B cell (primary cell): ENCODE measurements at regions not wholly inside any gene's neighbourhood (a gene's known extent, or its start where the extent isn't known, plus 50 kb on each side); places are given as distances from the start of the nearest gene placed in this dataset.

Experiments used
- ATAC-seq: fragments of 200-7000 bp; cut with Tn5 transposase; one replicate; pipeline ENCODE4 v1.10.0; 2021; ENCODE audit warnings: low read depth, mild to moderate bottlenecking, moderate number of reproducible peaks, moderate library complexity
- CTCF ChIA-PET: fragments of 350-600 bp; sonication (Branson Sonifier 250); formaldehyde crosslinking; loops from one replicate; lab custom pipeline; 2021; ENCODE audit warnings: antibody characterized with exemption, inconsistent platforms; lab: Charles Lee
- POLR2A ChIA-PET: fragments of 350-600 bp; sonication (Branson Sonifier 250); formaldehyde crosslinking; loops from one replicate; lab custom pipeline; 2021; ENCODE audit warnings: antibody characterized with exemption; lab: Charles Lee
- DNase-seq: peaks from one replicate; pipeline ENCODE4 v3.0.0; 2013
- H2AFZ ChIP-seq: 2 replicates; pipeline ENCODE4 v1.6.1; 2012; ENCODE audit warnings: mild to moderate bottlenecking, low read depth, low read length; ENCODE audit not compliant: insufficient read depth, poor library complexity, severe bottlenecking
- H3K27ac ChIP-seq, 2 donors: 1 replicate in 1 of 2; 2 replicates in 1 of 2; pipeline ENCODE4 v1.5.1; 2012 to 2013; ENCODE audit warnings: low read length in 2 of 2, mild to moderate bottlenecking in 2 of 2, moderate library complexity in 1 of 2
- H3K27me3 ChIP-seq, 4 experiments: fragments of 200-600 bp in 1 of 4; sonication (generic) in 1 of 4; replicated peaks in 1 of 4; 1 replicate in 2 of 4; 2 replicates in 2 of 4; pipeline versions ENCODE4 v1.6.1 to v1.7.0; 2013 to 2016; ENCODE audit warnings: low read length in 3 of 4, mild to moderate bottlenecking in 2 of 4, mixed read lengths in 1 of 4, moderate library complexity in 1 of 4; ENCODE audit not compliant: insufficient read depth in 4 of 4, control insufficient read depth in 3 of 4; ENCODE audit errors: control extremely low read depth in 1 of 4
- H3K36me3 ChIP-seq, 2 experiments: replicated peaks in 1 of 2; 1 replicate in 1 of 2; 2 replicates in 1 of 2; pipeline versions ENCODE4 v1.6.1 to v1.7.1; 2013; ENCODE audit warnings: low read length in 1 of 2; ENCODE audit not compliant: insufficient read depth in 2 of 2, control insufficient read depth in 1 of 2; ENCODE audit errors: control extremely low read depth in 1 of 2, extremely low read depth in 1 of 2
- H3K4me1 ChIP-seq, 2 donors: fragments of 200-600 bp in 1 of 2; sonication (generic) in 1 of 2; 1 replicate in 1 of 2; 2 replicates in 1 of 2; pipeline versions ENCODE4 v1.5.1 to v1.6.1; 2013 to 2017; ENCODE audit warnings: low read length in 2 of 2; ENCODE audit not compliant: control insufficient read depth in 2 of 2, insufficient read depth in 2 of 2
- H3K4me2 ChIP-seq: replicated peaks from 2 replicates; pipeline ENCODE3; 2012; ENCODE audit warnings: mild to moderate bottlenecking, low read depth, low read length; ENCODE audit not compliant: poor library complexity, severe bottlenecking
- H3K4me3 ChIP-seq, 5 experiments: fragments of 200-600 bp in 1 of 5; sonication (generic) in 1 of 5; 1 replicate in 3 of 5; 2 replicates in 2 of 5; pipeline versions ENCODE4 v1.5.1 to v1.7.0; 2011 to 2016; ENCODE audit warnings: low read length in 4 of 5, mild to moderate bottlenecking in 4 of 5, low read depth in 2 of 5, control low read depth in 1 of 5, moderate library complexity in 1 of 5; ENCODE audit not compliant: insufficient read depth in 1 of 5; ENCODE audit errors: control extremely low read depth in 1 of 5, extremely low read depth in 1 of 5
- H3K79me2 ChIP-seq: fragments of 200-600 bp; sonication (generic); one replicate; pipeline ENCODE4 v1.6.0; 2016; ENCODE audit warnings: low read length; ENCODE audit not compliant: control insufficient read depth, insufficient read depth
- H3K9ac ChIP-seq: fragments of 200-600 bp; sonication (generic); 2 replicates; pipeline ENCODE4 v1.6.1; 2017; ENCODE audit warnings: mild to moderate bottlenecking, low read length, moderate library complexity
- H3K9me3 ChIP-seq, 3 donors: one replicate each; pipeline versions ENCODE4 v1.6.1 to v1.7.1; 2013; ENCODE audit warnings: low read length in 2 of 3; ENCODE audit not compliant: control insufficient read depth in 2 of 3, insufficient read depth in 1 of 3; ENCODE audit errors: control extremely low read depth in 1 of 3
- H4K20me1 ChIP-seq: 2 replicates; pipeline ENCODE4 v1.6.0; 2012; ENCODE audit warnings: mild to moderate bottlenecking, low read length; ENCODE audit not compliant: insufficient read depth, control insufficient read depth, poor library complexity, severe bottlenecking
- H3K27ac Mint-ChIP-seq: one replicate; pipeline ENCODE4 v1.8.0; 2021; ENCODE audit warnings: mixed read lengths
- H3K27me3 Mint-ChIP-seq: one replicate; pipeline ENCODE4 v1.8.0; 2021; ENCODE audit warnings: mixed read lengths
- H3K4me1 Mint-ChIP-seq: one replicate; pipeline ENCODE4 v1.8.0; 2021; ENCODE audit warnings: mixed read lengths
- H3K4me3 Mint-ChIP-seq: one replicate; pipeline ENCODE4 v1.8.0; 2021; ENCODE audit warnings: mixed read lengths
- H3K9me3 Mint-ChIP-seq: one replicate; pipeline ENCODE4 v1.8.0; 2022; ENCODE audit warnings: mixed read lengths; ENCODE audit not compliant: insufficient read depth
- CTCF ChIP-seq: fragments of 200-600 bp; IDR thresholded peaks from one replicate; pipeline ENCODE4 v1.8.0; 2022; ENCODE audit warnings: antibody characterized with exemption, mild to moderate bottlenecking
- EZH2 ChIP-seq: IDR thresholded peaks from 2 replicates; pipeline ENCODE4 v1.6.1; 2012; ENCODE audit warnings: borderline replicate concordance, low read depth, mild to moderate bottlenecking, moderate library complexity, low read length; ENCODE audit not compliant: insufficient read depth, poor library complexity, severe bottlenecking
- WGBS: methylation state at CpG from one replicate; pipeline ENCODE4 v1.1.5; 2013; ENCODE audit warnings: missing lambda C conversion rate; ENCODE audit not compliant: insufficient coverage; 5-methylcytosine and 5-hydroxymethylcytosine counted together
- intact Hi-C: fragments of 100-400 bp; cut with micrococcal nuclease; formaldehyde crosslinking; loops from one replicate; pipeline ENCODE4 v1.10.0; 2022

DNA sequence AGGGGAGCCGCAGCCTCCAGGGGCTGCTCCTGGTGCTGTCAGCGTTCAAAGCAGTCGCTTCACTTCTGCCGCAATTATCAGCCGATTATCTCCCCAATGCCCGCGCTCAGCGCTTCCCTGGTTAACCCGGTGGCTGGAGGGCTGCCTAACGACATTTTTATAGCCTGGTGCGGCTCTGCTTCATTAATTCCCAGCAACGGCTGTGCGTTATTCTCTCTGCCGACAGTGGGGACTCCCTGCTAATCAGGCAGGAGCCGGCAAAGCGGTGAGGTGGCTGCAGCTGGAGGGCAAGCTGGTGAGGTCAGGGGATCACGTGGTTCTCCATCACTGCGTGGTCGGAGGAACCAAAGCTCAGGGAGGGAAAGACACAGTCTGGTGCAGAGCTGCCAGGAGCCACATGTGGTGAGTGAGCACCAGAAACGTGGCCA, 62.9 kb downstream of the GLRX5 start:
- H3K36me3 ChIP-seq = no peaks in the 10 kb centered on the region
- TF ChIP-seq CTCF = no peak

GRCh38 chr14:95601650-95602049, 66.8 kb downstream of the GLRX5 start:
- Mint-ChIP-seq H3K9me3 (no peaks in the 10 kb centered on the region), H3K4me3 (no peak overlapping the region), H3K4me1 (peaks cover 6% of the 10 kb centered on the region), H3K27ac (no peak overlapping the region), H3K27me3 (peaks cover 54% of the 10 kb centered on the region)
- no peak overlapping the region for H3K4me3 ChIP-seq
- no peak overlapping the region for H3K4me2 ChIP-seq
- ChIA-PET CTCF (no interaction called here), POLR2A (no interaction called here)
- peaks cover 0 to 57% (median 21%) of the 10 kb centered on the region in 4 experiments for H3K27me3 ChIP-seq
- H3K36me3 ChIP-seq = no peaks in the 10 kb centered on the region
- peaks cover 0 to 18% (median 1%) of the 10 kb centered on the region in 3 donors for H3K9me3 ChIP-seq
- 7% methylated on average over 3 of the region's 3 CpGs for WGBS
- ATAC-seq (no peak), DNase-seq (no peak)
- TF ChIP-seq EZH2 (no peak), CTCF (no peak)
- H3K27ac ChIP-seq = no peak overlapping the region
- no peaks in the 10 kb centered on the region for H3K79me2 ChIP-seq
- H2AFZ ChIP-seq = no peak overlapping the region
- H4K20me1 ChIP-seq = no peaks in the 10 kb centered on the region
- no peak overlapping the region for H3K9ac ChIP-seq
- intact Hi-C loops = no loop called here
- H3K4me1 ChIP-seq = peaks cover 4 to 5% of the 10 kb centered on the region in 2 donors

More for the DNA sequence above, 62.9 kb downstream of the GLRX5 start:
- H2AFZ ChIP-seq = peak overlapping the region; percentile 58
- H3K27me3 ChIP-seq = peaks cover 0 to 41% (median 22%) of the 10 kb centered on the region in 4 experiments
- H3K9me3 Mint-ChIP-seq = no peaks in the 10 kb centered on the region
- intact Hi-C loops = no loop called here
- H3K79me2 ChIP-seq = no peaks in the 10 kb centered on the region
- H3K9me3 ChIP-seq = peaks cover 0 to 5% (median 1%) of the 10 kb centered on the region in 3 donors
- peak overlapping the region; percentile 67 for H3K4me2 ChIP-seq
- ChIA-PET CTCF (interaction anchor here (2.3 kb wide), 1 partner anchor 38 kb away, joined by 4 read pairs; no protein-coding TSS in a partner anchor), POLR2A (no interaction called here)
- H3K4me3 ChIP-seq = peak overlapping the region in 3 of 5 experiments; percentile 16 to 36 (median 28)
- peaks cover 38% of the 10 kb centered on the region for H3K27me3 Mint-ChIP-seq
- H3K27ac ChIP-seq = no peak overlapping the region
- ATAC-seq = peak; percentile 33
- no peak overlapping the region for H3K27ac Mint-ChIP-seq
- H3K4me3 Mint-ChIP-seq = peak overlapping the region; percentile 51
- peak; percentile 22 for DNase-seq
- H3K4me1 Mint-ChIP-seq = peaks cover 6% of the 10 kb centered on the region
- no peaks in the 10 kb centered on the region for H4K20me1 ChIP-seq
- WGBS = 16% methylated on average over 19 of the region's 20 CpGs
- peaks cover 4 to 5% of the 10 kb centered on the region in 2 donors for H3K4me1 ChIP-seq
- H3K9ac ChIP-seq = peak overlapping the region; percentile 55
